ENCODE measurements at regions not wholly inside any gene's neighbourhood (a gene's known extent, or its start where the extent isn't known, plus 50 kb on each side); places are given as distances from the start of the nearest gene placed in this dataset.
"Not testable (repeated sequence)": the region's sequence is repeated elsewhere in the genome, so short reads cannot be mapped to it uniquely, and the experiment has no call there.

GRCh38 chr16:7278636-7279035, 54.0 kb upstream of the RBFOX1 start:
- in situ Hi-C loops (cut with HindIII; ENCODE audit: low pct_unique_long_range_greater_than_20kb, low sequenced_read_pairs), result no loop called here
- DNase-seq (ENCODE audit: low read depth, low spot score), result no peak

- in situ Hi-C loops (cut with HindIII; ENCODE audit: low pct_unique_long_range_greater_than_20kb, low sequenced_read_pairs), result no loop called here
- DNase-seq (ENCODE audit: low read depth, low spot score), result no peak
Measured at GRCh38 chr16:7272567-7273158, 60.0 kb upstream of the RBFOX1 start.

- in situ Hi-C loops (cut with HindIII; ENCODE audit: low pct_unique_long_range_greater_than_20kb, low sequenced_read_pairs), result no loop called here
- DNase-seq (ENCODE audit: low read depth, low spot score), result no peak
Measured at GRCh38 chr16:7271486-7271885, 61.2 kb upstream of the RBFOX1 start.

- in situ Hi-C loops (cut with HindIII; ENCODE audit: low pct_unique_long_range_greater_than_20kb, low sequenced_read_pairs), result no loop called here
- no peak for DNase-seq (ENCODE audit: low read depth, low spot score)
Measured at GRCh38 chr16:7270823-7271222, 61.8 kb upstream of the RBFOX1 start.

- in situ Hi-C loops (cut with HindIII; ENCODE audit: low pct_unique_long_range_greater_than_20kb, low sequenced_read_pairs), result no loop called here
- no peak for DNase-seq (ENCODE audit: low read depth, low spot score)
Measured at GRCh38 chr16:7270006-7270405, 62.6 kb upstream of the RBFOX1 start.

GRCh38 chr16:7268182-7268581, 64.5 kb upstream of the RBFOX1 start:
- in situ Hi-C loops (cut with HindIII; ENCODE audit: low pct_unique_long_range_greater_than_20kb, low sequenced_read_pairs), result no loop called here
- DNase-seq (ENCODE audit: low read depth, low spot score), result peak; percentile 71

GRCh38 chr16:7257016-7257415, 75.6 kb upstream of the RBFOX1 start:
- no peak for DNase-seq (ENCODE audit: low read depth, low spot score)
- in situ Hi-C loops (cut with HindIII; ENCODE audit: low pct_unique_long_range_greater_than_20kb, low sequenced_read_pairs), result no loop called here

- peak; percentile 2 for DNase-seq (ENCODE audit: low read depth, low spot score)
- in situ Hi-C loops (cut with HindIII; ENCODE audit: low pct_unique_long_range_greater_than_20kb, low sequenced_read_pairs), result no loop called here
Measured at GRCh38 chr16:7246578-7246977, 86.1 kb upstream of the RBFOX1 start.

- in situ Hi-C loops (cut with HindIII; ENCODE audit: low pct_unique_long_range_greater_than_20kb, low sequenced_read_pairs), result no loop called here
- no peak for DNase-seq (ENCODE audit: low read depth, low spot score)
Measured at GRCh38 chr16:7239547-7239946, 93.1 kb upstream of the RBFOX1 start.

GRCh38 chr16:7236824-7237410, 95.7 kb upstream of the RBFOX1 start:
- no peak for DNase-seq (ENCODE audit: low read depth, low spot score)
- in situ Hi-C loops (cut with HindIII; ENCODE audit: low pct_unique_long_range_greater_than_20kb, low sequenced_read_pairs), result no loop called here

GRCh38 chr16:7233975-7234374, 98.7 kb upstream of the RBFOX1 start:
- in situ Hi-C loops (cut with HindIII; ENCODE audit: low pct_unique_long_range_greater_than_20kb, low sequenced_read_pairs), result no loop called here
- no peak for DNase-seq (ENCODE audit: low read depth, low spot score)

GRCh38 chr16:7231762-7232161, 100.9 kb upstream of the RBFOX1 start:
- DNase-seq (ENCODE audit: low read depth, low spot score), result no peak

GRCh38 chr16:7229433-7230218, 103.0 kb upstream of the RBFOX1 start:
- in situ Hi-C loops (cut with HindIII; ENCODE audit: low pct_unique_long_range_greater_than_20kb, low sequenced_read_pairs); DNase-seq (ENCODE audit: low read depth, low spot score): not testable (repeated sequence)

More at GRCh38 chr16:7231762-7232161, 100.9 kb upstream of the RBFOX1 start:
- in situ Hi-C loops (cut with HindIII; ENCODE audit: low pct_unique_long_range_greater_than_20kb, low sequenced_read_pairs), result no loop called here

- in situ Hi-C loops (cut with HindIII; ENCODE audit: low pct_unique_long_range_greater_than_20kb, low sequenced_read_pairs), result no loop called here
- no peak for DNase-seq (ENCODE audit: low read depth, low spot score)
Measured at GRCh38 chr16:7227229-7227721, 105.4 kb upstream of the RBFOX1 start.

- in situ Hi-C loops (cut with HindIII; ENCODE audit: low pct_unique_long_range_greater_than_20kb, low sequenced_read_pairs), result no loop called here
Measured at GRCh38 chr16:7221157-7221556, 111.5 kb upstream of the RBFOX1 start.

GRCh38 chr16:7218936-7219335, 113.7 kb upstream of the RBFOX1 start:
- in situ Hi-C loops (cut with HindIII; ENCODE audit: low pct_unique_long_range_greater_than_20kb, low sequenced_read_pairs), result no loop called here
- DNase-seq (ENCODE audit: low read depth, low spot score), result peak; percentile 42

More at GRCh38 chr16:7221157-7221556, 111.5 kb upstream of the RBFOX1 start:
- no peak for DNase-seq (ENCODE audit: low read depth, low spot score)

- no peak for DNase-seq (ENCODE audit: low read depth, low spot score)
- in situ Hi-C loops (cut with HindIII; ENCODE audit: low pct_unique_long_range_greater_than_20kb, low sequenced_read_pairs), result no loop called here
Measured at GRCh38 chr16:7217797-7218196, 114.8 kb upstream of the RBFOX1 start.

GRCh38 chr16:7216719-7217118, 115.9 kb upstream of the RBFOX1 start:
- DNase-seq (ENCODE audit: low read depth, low spot score), result no peak
- in situ Hi-C loops (cut with HindIII; ENCODE audit: low pct_unique_long_range_greater_than_20kb, low sequenced_read_pairs), result no loop called here

- in situ Hi-C loops (cut with HindIII; ENCODE audit: low pct_unique_long_range_greater_than_20kb, low sequenced_read_pairs), result no loop called here
- no peak for DNase-seq (ENCODE audit: low read depth, low spot score)
Measured at GRCh38 chr16:7211781-7212180, 120.9 kb upstream of the RBFOX1 start.
